GM12864 (cell line): ENCODE measurements at regions not wholly inside any gene's neighbourhood (a gene's known extent, or its start where the extent isn't known, plus 50 kb on each side); places are given as distances from the start of the nearest gene placed in this dataset.

ENCODE experiments used
- DNase-seq: peaks from one replicate; pipeline ENCODE4 v3.0.0-alpha.2; 2011; ENCODE audit warnings: low read depth
- H3K4me3 ChIP-seq: 2 replicates; pipeline ENCODE4 v1.5.1; 2011; ENCODE audit warnings: mild to moderate bottlenecking, low read depth, low read length, control low read depth
- CTCF ChIP-seq: IDR thresholded peaks from 2 replicates; pipeline ENCODE4 v1.5.1; 2011; ENCODE audit warnings: low read depth, mild to moderate bottlenecking, moderate library complexity, low read length, control low read depth, inconsistent platforms; ENCODE audit errors: missing control alignments

- DNase-seq: no peak
- H3K4me3 ChIP-seq: no peak overlapping the region
- no peak for TF ChIP-seq CTCF
Measured at GRCh38 chr5:64110222-64110621, 55.4 kb upstream of the RNF180 start.

GRCh38 chr5:64108674-64109073 lies 57.0 kb upstream of the RNF180 start:
- H3K4me3 ChIP-seq: no peak overlapping the region
- TF ChIP-seq CTCF: no peak
- DNase-seq: no peak

GRCh38 chr5:64100203-64100602 lies 65.4 kb upstream of the RNF180 start:
- TF ChIP-seq CTCF: no peak
- no peak for DNase-seq
- H3K4me3 ChIP-seq: no peak overlapping the region

- no peak for DNase-seq
- TF ChIP-seq CTCF: no peak
- H3K4me3 ChIP-seq: no peak overlapping the region
Measured at GRCh38 chr5:64096771-64097170, 68.9 kb upstream of the RNF180 start.

DNA sequence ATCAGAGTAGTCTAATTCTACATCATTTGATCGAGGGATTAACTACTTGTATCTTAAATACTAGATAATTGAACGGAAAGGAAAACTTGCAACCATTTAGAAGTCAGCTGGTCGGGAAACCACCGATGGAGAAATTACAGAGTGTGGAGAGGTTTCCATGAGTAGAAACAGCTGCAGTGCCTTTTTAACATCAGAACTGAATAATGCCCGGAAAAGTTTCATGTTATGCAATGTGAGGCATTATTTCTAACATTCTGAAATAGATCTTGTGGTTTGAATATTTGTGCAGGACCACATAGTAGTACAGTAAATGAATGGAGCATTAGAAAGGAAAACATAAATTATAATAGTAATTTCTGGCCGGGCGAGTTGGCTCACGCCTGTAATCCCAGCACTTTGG lies 88.1 kb upstream of the RNF180 start:
- TF ChIP-seq CTCF: no peak
- H3K4me3 ChIP-seq: no peak overlapping the region
- no peak for DNase-seq

DNA sequence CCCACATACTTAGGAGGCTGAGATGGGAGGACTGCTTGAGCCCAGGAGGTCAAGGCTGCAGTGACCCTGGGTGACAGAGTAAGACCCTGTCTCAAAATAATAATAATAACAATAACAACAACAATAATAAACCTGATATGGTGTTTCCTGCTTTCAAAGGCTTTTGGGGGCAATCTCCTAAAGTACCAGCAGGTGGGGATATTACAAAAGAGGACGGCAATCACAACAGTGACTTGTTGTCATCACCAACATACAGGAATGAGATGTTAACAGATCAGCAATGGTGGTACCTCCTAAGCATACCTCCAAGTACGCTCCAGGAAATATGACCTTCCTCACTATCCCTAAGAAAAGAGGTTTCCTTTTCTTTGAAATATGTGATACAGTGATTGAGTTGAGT lies 91.1 kb upstream of the RNF180 start:
- no peak overlapping the region for H3K4me3 ChIP-seq
- DNase-seq: no peak
- TF ChIP-seq CTCF: peak; percentile 61

DNA sequence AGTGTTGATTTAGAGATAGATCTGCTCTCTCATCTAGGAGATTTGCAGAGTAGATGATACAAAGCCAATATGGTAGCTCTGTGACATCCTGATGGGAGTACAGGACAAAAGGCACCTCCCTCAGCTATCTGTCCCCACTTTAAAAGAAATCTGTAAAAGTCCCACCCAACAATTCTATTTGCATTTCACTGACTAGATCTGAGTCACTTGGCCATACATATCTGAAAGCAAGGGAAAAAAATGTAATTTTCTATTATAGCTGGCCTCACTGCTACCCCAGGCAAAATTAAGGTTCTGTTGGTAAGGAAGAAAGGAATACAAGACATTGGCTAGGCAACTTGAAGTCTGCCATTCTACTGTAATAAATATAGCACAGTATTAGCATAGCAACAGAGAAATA lies 96.2 kb upstream of the RNF180 start:
- H3K4me3 ChIP-seq: no peak overlapping the region
- no peak for DNase-seq
- TF ChIP-seq CTCF: no peak
